ENCODE measurements at regions not wholly inside any gene's neighbourhood (a gene's known extent, or its start where the extent isn't known, plus 50 kb on each side); places are given as distances from the start of the nearest gene placed in this dataset.

DNA sequence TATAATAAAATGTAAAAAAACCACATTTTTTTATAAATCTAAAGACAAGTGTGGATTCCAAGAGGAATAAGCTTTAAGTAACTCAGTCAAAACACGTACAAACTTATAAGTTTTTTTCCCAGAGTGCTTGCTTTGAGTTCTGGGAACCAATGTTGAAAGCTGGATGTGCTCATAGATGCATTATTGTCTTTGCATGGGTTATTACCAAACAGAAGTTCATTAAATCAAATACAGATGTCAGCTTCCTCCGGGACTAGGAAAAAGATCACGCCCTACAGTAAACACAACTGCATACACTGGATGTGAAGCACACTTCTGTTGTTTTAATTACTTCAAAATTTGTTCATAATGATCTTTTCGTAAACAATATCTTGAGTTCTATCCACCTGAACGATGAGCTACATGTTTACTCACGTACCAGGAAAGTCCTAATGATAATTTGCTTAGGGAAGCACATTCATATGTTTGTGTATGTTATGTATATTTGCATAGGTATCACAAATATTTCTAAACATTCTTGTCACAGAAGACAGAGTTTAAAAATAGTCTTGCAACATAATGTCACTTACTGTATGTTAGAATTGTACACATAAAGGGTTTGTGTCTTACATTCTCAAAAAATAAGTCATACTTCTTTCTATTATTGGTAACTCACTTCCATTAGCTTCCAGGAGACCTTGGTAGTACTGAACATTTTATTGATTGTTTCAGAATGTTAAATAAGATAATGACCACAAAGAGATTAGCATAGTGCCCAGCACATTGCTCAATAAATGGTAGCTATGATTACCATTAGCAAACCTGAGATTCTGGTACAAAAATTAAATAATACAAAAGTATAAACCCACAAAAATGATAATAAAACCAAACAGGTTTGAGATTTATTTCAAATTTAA lies 427.4 kb downstream of the CETN3 start:
- Histone ChIP-seq H3K27ac (no peak overlapping the region), H4K20me1 (ENCODE audit: insufficient read depth, poor library complexity, severe bottlenecking) (no peaks in the 10 kb centered on the region), H3K36me3 (replicated peaks; ENCODE audit: insufficient read depth, low read depth) (no peaks in the 10 kb centered on the region), H2AFZ (no peak overlapping the region), H3K9me3 (ENCODE audit: low read depth) (no peaks in the 10 kb centered on the region), H3K4me3 (no peak overlapping the region), H3K4me1 (ENCODE audit: insufficient read depth) (no peaks in the 10 kb centered on the region), H3K9me2 (replicated peaks; ENCODE audit: insufficient read depth) (no peaks in the 10 kb centered on the region), H3K79me2 (no peaks in the 10 kb centered on the region), H3K4me2 (no peak overlapping the region), H3K27me3 (no peaks in the 10 kb centered on the region)
- 64% methylated on average over 6 of the region's 6 CpGs for WGBS (ENCODE audit: low lambda C conversion rate, missing lambda C conversion rate)
- DNase-seq (ENCODE audit: low spot score), result no peak
- TF ChIP-seq, protein P1, sequence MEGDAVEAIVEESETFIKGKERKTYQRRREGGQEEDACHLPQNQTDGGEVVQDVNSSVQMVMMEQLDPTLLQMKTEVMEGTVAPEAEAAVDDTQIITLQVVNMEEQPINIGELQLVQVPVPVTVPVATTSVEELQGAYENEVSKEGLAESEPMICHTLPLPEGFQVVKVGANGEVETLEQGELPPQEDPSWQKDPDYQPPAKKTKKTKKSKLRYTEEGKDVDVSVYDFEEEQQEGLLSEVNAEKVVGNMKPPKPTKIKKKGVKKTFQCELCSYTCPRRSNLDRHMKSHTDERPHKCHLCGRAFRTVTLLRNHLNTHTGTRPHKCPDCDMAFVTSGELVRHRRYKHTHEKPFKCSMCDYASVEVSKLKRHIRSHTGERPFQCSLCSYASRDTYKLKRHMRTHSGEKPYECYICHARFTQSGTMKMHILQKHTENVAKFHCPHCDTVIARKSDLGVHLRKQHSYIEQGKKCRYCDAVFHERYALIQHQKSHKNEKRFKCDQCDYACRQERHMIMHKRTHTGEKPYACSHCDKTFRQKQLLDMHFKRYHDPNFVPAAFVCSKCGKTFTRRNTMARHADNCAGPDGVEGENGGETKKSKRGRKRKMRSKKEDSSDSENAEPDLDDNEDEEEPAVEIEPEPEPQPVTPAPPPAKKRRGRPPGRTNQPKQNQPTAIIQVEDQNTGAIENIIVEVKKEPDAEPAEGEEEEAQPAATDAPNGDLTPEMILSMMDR (IDR thresholded peaks at IDR 0.05; ENCODE audit: poor library complexity), result no peak
- TF ChIP-seq EZH2phosphoT487 (IDR thresholded peaks at IDR 0.05; ENCODE audit: low read depth, severe bottlenecking, unreplicated experiment) (no peak), EZH2 (IDR thresholded peaks at IDR 0.05; ENCODE audit: borderline replicate concordance) (no peak)

DNA sequence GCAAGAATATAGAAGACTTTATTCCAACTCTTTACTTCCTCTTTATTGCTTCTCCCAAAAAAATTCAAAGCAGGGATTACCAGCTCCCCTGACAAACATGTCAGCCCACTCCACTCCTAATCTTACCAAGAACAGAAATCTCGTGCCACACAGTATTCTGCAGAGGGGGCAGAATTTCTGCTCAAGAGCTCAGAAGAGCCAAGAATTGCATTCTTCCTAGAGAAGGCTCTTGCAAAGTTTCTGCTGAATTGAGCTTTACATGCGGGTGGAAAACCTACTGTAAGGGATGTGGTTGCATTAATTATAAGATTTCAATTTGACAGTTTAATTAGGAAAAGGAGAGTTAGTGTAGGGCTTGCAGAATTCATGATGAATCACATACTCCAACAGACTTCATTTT lies 428.5 kb downstream of the CETN3 start:
- H3K27ac ChIP-seq, result no peak overlapping the region
- TF ChIP-seq EZH2 (IDR thresholded peaks at IDR 0.05; ENCODE audit: borderline replicate concordance) (no peak), EZH2phosphoT487 (IDR thresholded peaks at IDR 0.05; ENCODE audit: low read depth, severe bottlenecking, unreplicated experiment) (no peak)
- TF ChIP-seq, protein P1 (IDR thresholded peaks at IDR 0.05; ENCODE audit: poor library complexity), result no peak
- H2AFZ ChIP-seq, result no peak overlapping the region
- H3K4me1 ChIP-seq (ENCODE audit: insufficient read depth), result no peaks in the 10 kb centered on the region
- no peak for DNase-seq (ENCODE audit: low spot score)
- H3K27me3 ChIP-seq, result no peaks in the 10 kb centered on the region
- H3K4me3 ChIP-seq, result no peak overlapping the region
- no peaks in the 10 kb centered on the region for H3K9me2 ChIP-seq (replicated peaks; ENCODE audit: insufficient read depth)
- H3K36me3 ChIP-seq (replicated peaks; ENCODE audit: insufficient read depth, low read depth), result no peaks in the 10 kb centered on the region
- H3K9me3 ChIP-seq (ENCODE audit: low read depth), result no peaks in the 10 kb centered on the region
- H3K4me2 ChIP-seq, result no peak overlapping the region
- H4K20me1 ChIP-seq (ENCODE audit: insufficient read depth, poor library complexity, severe bottlenecking), result no peaks in the 10 kb centered on the region
- WGBS (ENCODE audit: low lambda C conversion rate, missing lambda C conversion rate), result 75% methylated on average over 2 of the region's 2 CpGs
- H3K79me2 ChIP-seq, result no peaks in the 10 kb centered on the region

DNA sequence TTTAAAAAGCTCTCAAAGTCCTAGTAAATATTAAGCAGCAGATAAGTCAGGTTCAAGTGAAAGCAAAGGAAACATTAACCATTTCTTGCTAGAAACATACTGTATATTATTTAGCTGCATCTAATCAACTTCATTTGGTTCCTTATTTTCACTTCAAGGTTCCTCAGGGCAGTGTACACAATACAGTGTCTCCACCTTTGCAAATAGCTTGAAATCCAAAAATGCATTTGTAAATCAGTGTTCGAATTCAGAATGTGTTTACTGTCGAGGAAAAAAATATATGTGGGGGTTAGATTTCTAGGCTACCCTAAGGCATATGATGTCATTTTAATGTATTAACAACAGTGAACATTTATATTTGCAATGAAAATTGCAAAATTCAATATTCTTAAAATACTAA lies 436.0 kb downstream of the CETN3 start:
- 90% methylated on average over 2 of the region's 2 CpGs for WGBS (ENCODE audit: low lambda C conversion rate, missing lambda C conversion rate)
- Histone ChIP-seq H3K9me3 (ENCODE audit: low read depth) (no peaks in the 10 kb centered on the region), H3K27ac (no peak overlapping the region), H3K36me3 (replicated peaks; ENCODE audit: insufficient read depth, low read depth) (no peaks in the 10 kb centered on the region), H3K4me2 (no peak overlapping the region), H2AFZ (no peak overlapping the region), H4K20me1 (ENCODE audit: insufficient read depth, poor library complexity, severe bottlenecking) (no peaks in the 10 kb centered on the region), H3K4me3 (no peak overlapping the region), H3K9me2 (replicated peaks; ENCODE audit: insufficient read depth) (no peaks in the 10 kb centered on the region), H3K79me2 (no peaks in the 10 kb centered on the region), H3K4me1 (ENCODE audit: insufficient read depth) (no peaks in the 10 kb centered on the region), H3K27me3 (no peaks in the 10 kb centered on the region)
- no peak for DNase-seq (ENCODE audit: low spot score)
- TF ChIP-seq, protein P1 (IDR thresholded peaks at IDR 0.05; ENCODE audit: poor library complexity), result no peak
- TF ChIP-seq EZH2phosphoT487 (IDR thresholded peaks at IDR 0.05; ENCODE audit: low read depth, severe bottlenecking, unreplicated experiment) (no peak), EZH2 (IDR thresholded peaks at IDR 0.05; ENCODE audit: borderline replicate concordance) (no peak)
